ENCODE measurements at regions not wholly inside any gene's neighbourhood (a gene's known extent, or its start where the extent isn't known, plus 50 kb on each side); places are given as distances from the start of the nearest gene placed in this dataset.

DNA sequence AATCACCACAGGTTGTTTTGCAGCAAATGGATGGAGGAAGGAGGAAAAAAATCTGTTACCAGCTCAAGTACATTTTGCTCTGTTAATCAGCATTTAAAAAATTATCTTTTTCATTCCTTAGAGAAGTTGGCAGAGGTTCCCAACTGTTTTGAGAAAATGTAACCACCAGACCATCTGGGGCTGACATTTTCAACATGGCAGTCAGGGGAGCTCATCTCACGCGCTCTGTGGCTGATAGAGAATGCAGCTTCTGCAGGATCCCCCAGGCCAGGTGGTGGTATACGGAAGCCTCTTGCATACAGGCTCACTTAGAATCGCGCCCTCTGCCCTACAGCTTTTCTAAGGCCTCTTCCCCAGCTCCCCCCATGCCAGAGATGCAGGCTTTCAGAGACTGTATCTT lies 68.0 kb upstream of the OPCML start:
- Mint-ChIP-seq H3K9me3 (no peaks in the 10 kb centered on the region), H3K27ac (no peak overlapping the region), H3K27me3 (ENCODE audit: low read depth) (peaks cover 8% of the 10 kb centered on the region), H3K4me3 (no peak overlapping the region), H3K36me3 (no peaks in the 10 kb centered on the region), H3K4me1 (peaks cover 24% of the 10 kb centered on the region)
- TF ChIP-seq ZNF416 (CRISPR knock-in tag; IDR thresholded peaks at IDR 0.05) (no peak), NFATC4 (CRISPR knock-in tag; IDR thresholded peaks at IDR 0.05) (no peak), HMGA2 (CRISPR knock-in tag; IDR thresholded peaks at IDR 0.05) (no peak), ATF1 (CRISPR knock-in tag; IDR thresholded peaks at IDR 0.05) (no peak), ZNF121 (CRISPR knock-in tag; IDR thresholded peaks at IDR 0.05) (no peak), CREB1 (CRISPR knock-in tag; IDR thresholded peaks at IDR 0.05) (no peak), NR3C1 (CRISPR knock-in tag; conservative IDR thresholded peaks at IDR 0.05; ENCODE audit: low read depth) (no peak), ZNF396 (CRISPR knock-in tag; IDR thresholded peaks at IDR 0.05; ENCODE audit: borderline replicate concordance) (no peak), TEAD1 (CRISPR knock-in tag; IDR thresholded peaks at IDR 0.05) (no peak)
- TF ChIP-seq, protein P1, sequence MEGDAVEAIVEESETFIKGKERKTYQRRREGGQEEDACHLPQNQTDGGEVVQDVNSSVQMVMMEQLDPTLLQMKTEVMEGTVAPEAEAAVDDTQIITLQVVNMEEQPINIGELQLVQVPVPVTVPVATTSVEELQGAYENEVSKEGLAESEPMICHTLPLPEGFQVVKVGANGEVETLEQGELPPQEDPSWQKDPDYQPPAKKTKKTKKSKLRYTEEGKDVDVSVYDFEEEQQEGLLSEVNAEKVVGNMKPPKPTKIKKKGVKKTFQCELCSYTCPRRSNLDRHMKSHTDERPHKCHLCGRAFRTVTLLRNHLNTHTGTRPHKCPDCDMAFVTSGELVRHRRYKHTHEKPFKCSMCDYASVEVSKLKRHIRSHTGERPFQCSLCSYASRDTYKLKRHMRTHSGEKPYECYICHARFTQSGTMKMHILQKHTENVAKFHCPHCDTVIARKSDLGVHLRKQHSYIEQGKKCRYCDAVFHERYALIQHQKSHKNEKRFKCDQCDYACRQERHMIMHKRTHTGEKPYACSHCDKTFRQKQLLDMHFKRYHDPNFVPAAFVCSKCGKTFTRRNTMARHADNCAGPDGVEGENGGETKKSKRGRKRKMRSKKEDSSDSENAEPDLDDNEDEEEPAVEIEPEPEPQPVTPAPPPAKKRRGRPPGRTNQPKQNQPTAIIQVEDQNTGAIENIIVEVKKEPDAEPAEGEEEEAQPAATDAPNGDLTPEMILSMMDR (IDR thresholded peaks at IDR 0.05) = no peak
- TF ChIP-seq, protein P2, sequence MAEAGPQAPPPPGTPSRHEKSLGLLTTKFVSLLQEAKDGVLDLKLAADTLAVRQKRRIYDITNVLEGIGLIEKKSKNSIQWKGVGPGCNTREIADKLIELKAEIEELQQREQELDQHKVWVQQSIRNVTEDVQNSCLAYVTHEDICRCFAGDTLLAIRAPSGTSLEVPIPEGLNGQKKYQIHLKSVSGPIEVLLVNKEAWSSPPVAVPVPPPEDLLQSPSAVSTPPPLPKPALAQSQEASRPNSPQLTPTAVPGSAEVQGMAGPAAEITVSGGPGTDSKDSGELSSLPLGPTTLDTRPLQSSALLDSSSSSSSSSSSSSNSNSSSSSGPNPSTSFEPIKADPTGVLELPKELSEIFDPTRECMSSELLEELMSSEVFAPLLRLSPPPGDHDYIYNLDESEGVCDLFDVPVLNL (CRISPR knock-in tag; IDR thresholded peaks at IDR 0.05; ENCODE audit: borderline replicate concordance, low read depth) = no peak
- TF ChIP-seq, protein P3, sequence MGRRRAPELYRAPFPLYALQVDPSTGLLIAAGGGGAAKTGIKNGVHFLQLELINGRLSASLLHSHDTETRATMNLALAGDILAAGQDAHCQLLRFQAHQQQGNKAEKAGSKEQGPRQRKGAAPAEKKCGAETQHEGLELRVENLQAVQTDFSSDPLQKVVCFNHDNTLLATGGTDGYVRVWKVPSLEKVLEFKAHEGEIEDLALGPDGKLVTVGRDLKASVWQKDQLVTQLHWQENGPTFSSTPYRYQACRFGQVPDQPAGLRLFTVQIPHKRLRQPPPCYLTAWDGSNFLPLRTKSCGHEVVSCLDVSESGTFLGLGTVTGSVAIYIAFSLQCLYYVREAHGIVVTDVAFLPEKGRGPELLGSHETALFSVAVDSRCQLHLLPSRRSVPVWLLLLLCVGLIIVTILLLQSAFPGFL (CRISPR knock-in tag; IDR thresholded peaks at IDR 0.05; ENCODE audit: borderline replicate concordance) = no peak
- TF ChIP-seq, protein P4, sequence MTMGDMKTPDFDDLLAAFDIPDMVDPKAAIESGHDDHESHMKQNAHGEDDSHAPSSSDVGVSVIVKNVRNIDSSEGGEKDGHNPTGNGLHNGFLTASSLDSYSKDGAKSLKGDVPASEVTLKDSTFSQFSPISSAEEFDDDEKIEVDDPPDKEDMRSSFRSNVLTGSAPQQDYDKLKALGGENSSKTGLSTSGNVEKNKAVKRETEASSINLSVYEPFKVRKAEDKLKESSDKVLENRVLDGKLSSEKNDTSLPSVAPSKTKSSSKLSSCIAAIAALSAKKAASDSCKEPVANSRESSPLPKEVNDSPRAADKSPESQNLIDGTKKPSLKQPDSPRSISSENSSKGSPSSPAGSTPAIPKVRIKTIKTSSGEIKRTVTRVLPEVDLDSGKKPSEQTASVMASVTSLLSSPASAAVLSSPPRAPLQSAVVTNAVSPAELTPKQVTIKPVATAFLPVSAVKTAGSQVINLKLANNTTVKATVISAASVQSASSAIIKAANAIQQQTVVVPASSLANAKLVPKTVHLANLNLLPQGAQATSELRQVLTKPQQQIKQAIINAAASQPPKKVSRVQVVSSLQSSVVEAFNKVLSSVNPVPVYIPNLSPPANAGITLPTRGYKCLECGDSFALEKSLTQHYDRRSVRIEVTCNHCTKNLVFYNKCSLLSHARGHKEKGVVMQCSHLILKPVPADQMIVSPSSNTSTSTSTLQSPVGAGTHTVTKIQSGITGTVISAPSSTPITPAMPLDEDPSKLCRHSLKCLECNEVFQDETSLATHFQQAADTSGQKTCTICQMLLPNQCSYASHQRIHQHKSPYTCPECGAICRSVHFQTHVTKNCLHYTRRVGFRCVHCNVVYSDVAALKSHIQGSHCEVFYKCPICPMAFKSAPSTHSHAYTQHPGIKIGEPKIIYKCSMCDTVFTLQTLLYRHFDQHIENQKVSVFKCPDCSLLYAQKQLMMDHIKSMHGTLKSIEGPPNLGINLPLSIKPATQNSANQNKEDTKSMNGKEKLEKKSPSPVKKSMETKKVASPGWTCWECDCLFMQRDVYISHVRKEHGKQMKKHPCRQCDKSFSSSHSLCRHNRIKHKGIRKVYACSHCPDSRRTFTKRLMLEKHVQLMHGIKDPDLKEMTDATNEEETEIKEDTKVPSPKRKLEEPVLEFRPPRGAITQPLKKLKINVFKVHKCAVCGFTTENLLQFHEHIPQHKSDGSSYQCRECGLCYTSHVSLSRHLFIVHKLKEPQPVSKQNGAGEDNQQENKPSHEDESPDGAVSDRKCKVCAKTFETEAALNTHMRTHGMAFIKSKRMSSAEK (CRISPR knock-in tag; IDR thresholded peaks at IDR 0.05; ENCODE audit: borderline replicate concordance) = no peak
- ATAC-seq (no peak), DNase-seq (ENCODE audit: low spot score) (no peak)
- ChIA-PET POLR2A (no interaction called here), CTCF (interaction anchor here (2.4 to 2.8 kb wide), 3 partner anchors 24 to 235 kb away, joined by 7 to 12 read pairs (median 10); no protein-coding TSS in a partner anchor)

DNA sequence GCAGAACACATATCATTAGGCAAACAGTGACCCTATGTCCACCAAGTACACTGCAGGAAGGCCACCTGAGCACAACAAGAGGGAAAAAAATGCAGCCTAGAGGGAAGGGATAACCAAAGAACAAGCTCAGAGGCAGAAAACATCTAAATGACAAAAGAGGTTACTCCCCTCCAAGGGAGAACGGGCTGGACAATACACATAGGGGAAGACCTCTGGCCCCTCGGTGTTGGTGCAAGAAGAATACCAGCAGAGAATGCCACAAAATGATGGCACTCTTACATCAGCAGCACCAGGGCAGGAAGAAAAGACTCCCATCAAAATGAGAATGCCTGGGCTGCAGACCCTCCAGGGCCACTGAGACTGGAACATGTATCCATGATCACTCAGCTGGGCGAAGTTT lies 66.6 kb upstream of the OPCML start:
- Mint-ChIP-seq H3K9me3 (no peaks in the 10 kb centered on the region), H3K27me3 (ENCODE audit: low read depth) (peaks cover 8% of the 10 kb centered on the region), H3K36me3 (no peaks in the 10 kb centered on the region), H3K4me3 (no peak overlapping the region), H3K4me1 (peaks cover 24% of the 10 kb centered on the region), H3K27ac (no peak overlapping the region)
- DNase-seq (ENCODE audit: low spot score) (no peak), ATAC-seq (peak; percentile 90)
- ChIA-PET POLR2A (no interaction called here), CTCF (interaction anchor here (0.9 to 2.4 kb wide), 3 partner anchors 22 to 236 kb away, joined by 3 to 12 read pairs (median 7); no protein-coding TSS in a partner anchor)
- no peak for TF ChIP-seq SMAD4 (CRISPR knock-in tag; IDR thresholded peaks at IDR 0.05)
- TF ChIP-seq, protein P5, sequence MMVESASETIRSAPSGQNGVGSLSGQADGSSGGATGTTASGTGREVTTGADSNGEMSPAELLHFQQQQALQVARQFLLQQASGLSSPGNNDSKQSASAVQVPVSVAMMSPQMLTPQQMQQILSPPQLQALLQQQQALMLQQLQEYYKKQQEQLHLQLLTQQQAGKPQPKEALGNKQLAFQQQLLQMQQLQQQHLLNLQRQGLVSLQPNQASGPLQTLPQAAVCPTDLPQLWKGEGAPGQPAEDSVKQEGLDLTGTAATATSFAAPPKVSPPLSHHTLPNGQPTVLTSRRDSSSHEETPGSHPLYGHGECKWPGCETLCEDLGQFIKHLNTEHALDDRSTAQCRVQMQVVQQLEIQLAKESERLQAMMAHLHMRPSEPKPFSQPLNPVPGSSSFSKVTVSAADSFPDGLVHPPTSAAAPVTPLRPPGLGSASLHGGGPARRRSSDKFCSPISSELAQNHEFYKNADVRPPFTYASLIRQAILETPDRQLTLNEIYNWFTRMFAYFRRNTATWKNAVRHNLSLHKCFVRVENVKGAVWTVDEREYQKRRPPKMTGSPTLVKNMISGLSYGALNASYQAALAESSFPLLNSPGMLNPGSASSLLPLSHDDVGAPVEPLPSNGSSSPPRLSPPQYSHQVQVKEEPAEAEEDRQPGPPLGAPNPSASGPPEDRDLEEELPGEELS (CRISPR knock-in tag; IDR thresholded peaks at IDR 0.05) = no peak
- TF ChIP-seq, protein P6, sequence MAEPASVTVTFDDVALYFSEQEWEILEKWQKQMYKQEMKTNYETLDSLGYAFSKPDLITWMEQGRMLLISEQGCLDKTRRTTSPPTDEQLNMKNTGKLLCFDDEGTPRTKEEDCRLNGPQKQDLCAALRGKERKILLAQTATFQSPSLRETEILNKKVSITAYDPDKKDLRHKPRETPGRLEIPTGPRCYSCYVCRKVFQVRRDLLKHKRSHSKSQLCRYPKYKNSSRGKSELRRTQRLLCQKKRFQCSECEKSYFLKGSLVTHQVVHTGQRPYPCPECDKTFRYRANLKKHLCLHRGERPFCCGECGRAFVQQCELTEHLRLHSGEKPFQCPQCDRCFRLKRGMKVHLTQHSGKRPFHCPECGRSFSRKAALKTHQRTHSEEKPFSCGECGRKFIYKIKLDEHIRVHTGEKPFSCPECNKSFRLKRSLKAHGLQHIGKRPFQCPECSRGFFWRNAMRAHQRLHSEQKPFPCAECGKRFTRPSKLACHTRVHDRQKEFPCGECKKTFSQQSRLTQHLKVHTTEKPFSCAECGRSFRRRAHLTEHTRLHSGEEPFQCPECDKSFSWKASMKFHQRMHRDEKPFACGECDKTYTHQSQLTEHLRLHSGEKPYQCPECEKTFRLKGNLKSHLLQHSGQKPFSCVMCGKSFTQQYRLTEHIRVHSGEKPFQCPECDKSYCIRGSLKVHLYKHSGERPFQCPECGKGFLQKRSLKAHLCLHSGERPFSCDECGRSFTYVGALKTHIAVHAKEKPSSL (CRISPR knock-in tag; conservative IDR thresholded peaks at IDR 0.05) = no peak
- no peak for TF ChIP-seq TEAD4 (CRISPR knock-in tag; IDR thresholded peaks at IDR 0.05)
- no peak for TF ChIP-seq KAT7 (CRISPR knock-in tag; IDR thresholded peaks at IDR 0.05; ENCODE audit: borderline replicate concordance)
- TF ChIP-seq, protein P7, sequence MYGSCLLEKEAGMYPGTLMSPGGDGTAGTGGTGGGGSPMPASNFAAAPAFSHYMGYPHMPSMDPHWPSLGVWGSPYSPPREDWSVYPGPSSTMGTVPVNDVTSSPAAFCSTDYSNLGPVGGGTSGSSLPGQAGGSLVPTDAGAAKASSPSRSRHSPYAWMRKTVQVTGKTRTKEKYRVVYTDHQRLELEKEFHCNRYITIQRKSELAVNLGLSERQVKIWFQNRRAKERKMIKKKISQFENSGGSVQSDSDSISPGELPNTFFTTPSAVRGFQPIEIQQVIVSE (CRISPR knock-in tag; IDR thresholded peaks at IDR 0.05; ENCODE audit: borderline replicate concordance) = no peak
- TF ChIP-seq NFATC4 (CRISPR knock-in tag; IDR thresholded peaks at IDR 0.05) = no peak
- TF ChIP-seq, protein P8, sequence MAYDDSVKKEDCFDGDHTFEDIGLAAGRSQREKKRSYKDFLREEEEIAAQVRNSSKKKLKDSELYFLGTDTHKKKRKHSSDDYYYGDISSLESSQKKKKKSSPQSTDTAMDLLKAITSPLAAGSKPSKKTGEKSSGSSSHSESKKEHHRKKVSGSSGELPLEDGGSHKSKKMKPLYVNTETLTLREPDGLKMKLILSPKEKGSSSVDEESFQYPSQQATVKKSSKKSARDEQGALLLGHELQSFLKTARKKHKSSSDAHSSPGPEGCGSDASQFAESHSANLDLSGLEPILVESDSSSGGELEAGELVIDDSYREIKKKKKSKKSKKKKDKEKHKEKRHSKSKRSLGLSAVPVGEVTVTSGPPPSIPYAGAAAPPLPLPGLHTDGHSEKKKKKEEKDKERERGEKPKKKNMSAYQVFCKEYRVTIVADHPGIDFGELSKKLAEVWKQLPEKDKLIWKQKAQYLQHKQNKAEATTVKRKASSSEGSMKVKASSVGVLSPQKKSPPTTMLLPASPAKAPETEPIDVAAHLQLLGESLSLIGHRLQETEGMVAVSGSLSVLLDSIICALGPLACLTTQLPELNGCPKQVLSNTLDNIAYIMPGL (CRISPR knock-in tag; IDR thresholded peaks at IDR 0.05) = no peak
